ENCODE measurements at regions not wholly inside any gene's neighbourhood (a gene's known extent, or its start where the extent isn't known, plus 50 kb on each side); places are given as distances from the start of the nearest gene placed in this dataset.

GRCh38 chr4:189505380-189505779 is 435.3 kb upstream of the FRG1 start:
- POLR2A ChIA-PET: no interaction called here
- Histone ChIP-seq H3K36me3 (ENCODE audit: control insufficient read depth in 1 of 2, insufficient read depth in 2 of 2, low read length in 2 of 2) (no peaks in the 10 kb centered on the region), H3K4me2 (ENCODE audit: low read length) (no peak overlapping the region), H3K27ac (ENCODE audit: low read depth, low read length) (no peak overlapping the region), H3K4me1 (ENCODE audit: control insufficient read depth in 1 of 2, insufficient read depth in 2 of 2, low read length in 2 of 2) (no peaks in the 10 kb centered on the region), H3K9ac (ENCODE audit: low read length) (no peak overlapping the region), H3K9me3 (ENCODE audit: control insufficient read depth in 1 of 2, insufficient read depth in 1 of 2, low read depth in 1 of 2, low read length in 2 of 2) (no peaks in the 10 kb centered on the region), H3K79me2 (ENCODE audit: insufficient read depth, low read length) (no peaks in the 10 kb centered on the region), H3K9me2 (ENCODE audit: insufficient read depth) (no peaks in the 10 kb centered on the region), H3K4me3 (replicated peaks in 1 of 2; ENCODE audit: low read depth in 1 of 2, low read length in 2 of 2) (no peak overlapping the region), H3K27me3 (ENCODE audit: insufficient read depth, low read length) (no peaks in the 10 kb centered on the region), H4K20me1 (ENCODE audit: insufficient read depth) (no peaks in the 10 kb centered on the region), H2AFZ (ENCODE audit: low read depth, low read length, poor library complexity, severe bottlenecking) (no peak overlapping the region)
- no peak for DNase-seq (ENCODE audit: low read depth, low spot score)
- no TSS peak for BruUV-seq (replicated peaks)
- CTCF ChIA-PET: no interaction called here
- RAD21 ChIA-PET (ENCODE audit: low non-redundant PET in 1 of 2, low total read pairs in 2 of 2, uncharacterized antibody in 2 of 2, unreplicated experiment in 2 of 2): no interaction called here
- no peak for ATAC-seq
- intact Hi-C loops (cut with micrococcal nuclease): no loop called here
- TF ChIP-seq POLR2AphosphoS5 (IDR thresholded peaks at IDR 0.05; ENCODE audit: low read depth, low read length) (no peak), ZNF274 (IDR thresholded peaks at IDR 0.05; ENCODE audit: low read depth, low read length) (no peak), SP1 (IDR thresholded peaks at IDR 0.05; ENCODE audit: low read depth) (no peak), SRF (IDR thresholded peaks at IDR 0.05; ENCODE audit: low read depth) (no peak)

DNA sequence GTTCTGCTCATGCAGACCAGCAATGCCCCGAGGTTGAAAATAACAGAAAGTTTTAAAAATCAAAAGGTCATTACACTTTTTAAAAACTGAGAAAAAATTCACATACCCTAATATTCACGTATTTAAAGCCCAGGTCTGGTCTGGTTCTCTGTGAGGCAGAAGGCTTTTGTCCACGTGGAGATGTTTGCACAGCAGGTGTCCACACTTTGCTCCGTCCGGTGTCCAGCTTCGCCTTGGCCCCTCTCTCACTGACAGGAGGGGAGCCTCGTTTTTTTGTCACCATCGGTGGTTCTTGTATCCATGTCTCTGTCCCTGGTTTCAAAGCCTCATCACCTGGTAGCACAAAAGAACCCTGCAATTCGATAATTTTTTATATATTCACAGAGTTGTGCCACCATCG is 434.6 kb upstream of the FRG1 start:
- no peaks in the 10 kb centered on the region for H3K27me3 ChIP-seq (ENCODE audit: insufficient read depth, low read length)
- H3K9me3 ChIP-seq (ENCODE audit: control insufficient read depth in 1 of 2, insufficient read depth in 1 of 2, low read depth in 1 of 2, low read length in 2 of 2): no peaks in the 10 kb centered on the region
- TF ChIP-seq, protein P1, sequence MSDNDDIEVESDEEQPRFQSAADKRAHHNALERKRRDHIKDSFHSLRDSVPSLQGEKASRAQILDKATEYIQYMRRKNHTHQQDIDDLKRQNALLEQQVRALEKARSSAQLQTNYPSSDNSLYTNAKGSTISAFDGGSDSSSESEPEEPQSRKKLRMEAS (IDR thresholded peaks at IDR 0.05): no peak
- TF ChIP-seq, protein P2, sequence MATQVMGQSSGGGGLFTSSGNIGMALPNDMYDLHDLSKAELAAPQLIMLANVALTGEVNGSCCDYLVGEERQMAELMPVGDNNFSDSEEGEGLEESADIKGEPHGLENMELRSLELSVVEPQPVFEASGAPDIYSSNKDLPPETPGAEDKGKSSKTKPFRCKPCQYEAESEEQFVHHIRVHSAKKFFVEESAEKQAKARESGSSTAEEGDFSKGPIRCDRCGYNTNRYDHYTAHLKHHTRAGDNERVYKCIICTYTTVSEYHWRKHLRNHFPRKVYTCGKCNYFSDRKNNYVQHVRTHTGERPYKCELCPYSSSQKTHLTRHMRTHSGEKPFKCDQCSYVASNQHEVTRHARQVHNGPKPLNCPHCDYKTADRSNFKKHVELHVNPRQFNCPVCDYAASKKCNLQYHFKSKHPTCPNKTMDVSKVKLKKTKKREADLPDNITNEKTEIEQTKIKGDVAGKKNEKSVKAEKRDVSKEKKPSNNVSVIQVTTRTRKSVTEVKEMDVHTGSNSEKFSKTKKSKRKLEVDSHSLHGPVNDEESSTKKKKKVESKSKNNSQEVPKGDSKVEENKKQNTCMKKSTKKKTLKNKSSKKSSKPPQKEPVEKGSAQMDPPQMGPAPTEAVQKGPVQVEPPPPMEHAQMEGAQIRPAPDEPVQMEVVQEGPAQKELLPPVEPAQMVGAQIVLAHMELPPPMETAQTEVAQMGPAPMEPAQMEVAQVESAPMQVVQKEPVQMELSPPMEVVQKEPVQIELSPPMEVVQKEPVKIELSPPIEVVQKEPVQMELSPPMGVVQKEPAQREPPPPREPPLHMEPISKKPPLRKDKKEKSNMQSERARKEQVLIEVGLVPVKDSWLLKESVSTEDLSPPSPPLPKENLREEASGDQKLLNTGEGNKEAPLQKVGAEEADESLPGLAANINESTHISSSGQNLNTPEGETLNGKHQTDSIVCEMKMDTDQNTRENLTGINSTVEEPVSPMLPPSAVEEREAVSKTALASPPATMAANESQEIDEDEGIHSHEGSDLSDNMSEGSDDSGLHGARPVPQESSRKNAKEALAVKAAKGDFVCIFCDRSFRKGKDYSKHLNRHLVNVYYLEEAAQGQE (IDR thresholded peaks at IDR 0.05; ENCODE audit: low read depth): no peak
- TF ChIP-seq SP1 (IDR thresholded peaks at IDR 0.05; ENCODE audit: low read depth) (no peak), POLR2AphosphoS5 (IDR thresholded peaks at IDR 0.05; ENCODE audit: low read depth, low read length) (no peak), CBX3 (IDR thresholded peaks at IDR 0.05; ENCODE audit: low read depth) (no peak), FOSL1 (IDR thresholded peaks at IDR 0.05; ENCODE audit: low read depth) (no peak), TCF7L2 (IDR thresholded peaks at IDR 0.05; ENCODE audit: borderline replicate concordance, extremely low read depth, insufficient read depth, insufficient read length) (no peak)
- TF ChIP-seq, protein P3, sequence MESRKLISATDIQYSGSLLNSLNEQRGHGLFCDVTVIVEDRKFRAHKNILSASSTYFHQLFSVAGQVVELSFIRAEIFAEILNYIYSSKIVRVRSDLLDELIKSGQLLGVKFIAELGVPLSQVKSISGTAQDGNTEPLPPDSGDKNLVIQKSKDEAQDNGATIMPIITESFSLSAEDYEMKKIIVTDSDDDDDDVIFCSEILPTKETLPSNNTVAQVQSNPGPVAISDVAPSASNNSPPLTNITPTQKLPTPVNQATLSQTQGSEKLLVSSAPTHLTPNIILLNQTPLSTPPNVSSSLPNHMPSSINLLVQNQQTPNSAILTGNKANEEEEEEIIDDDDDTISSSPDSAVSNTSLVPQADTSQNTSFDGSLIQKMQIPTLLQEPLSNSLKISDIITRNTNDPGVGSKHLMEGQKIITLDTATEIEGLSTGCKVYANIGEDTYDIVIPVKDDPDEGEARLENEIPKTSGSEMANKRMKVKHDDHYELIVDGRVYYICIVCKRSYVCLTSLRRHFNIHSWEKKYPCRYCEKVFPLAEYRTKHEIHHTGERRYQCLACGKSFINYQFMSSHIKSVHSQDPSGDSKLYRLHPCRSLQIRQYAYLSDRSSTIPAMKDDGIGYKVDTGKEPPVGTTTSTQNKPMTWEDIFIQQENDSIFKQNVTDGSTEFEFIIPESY (IDR thresholded peaks at IDR 0.05; ENCODE audit: extremely low read depth, insufficient replicate concordance, low read length): no peak
- ATAC-seq (no peak), DNase-seq (ENCODE audit: low read depth, low spot score) (no peak)
- no peak overlapping the region for H3K4me3 ChIP-seq (replicated peaks in 1 of 2; ENCODE audit: low read depth in 1 of 2, low read length in 2 of 2)
- H3K4me2 ChIP-seq (ENCODE audit: low read length): no peak overlapping the region
- H3K9me2 ChIP-seq (ENCODE audit: insufficient read depth): no peaks in the 10 kb centered on the region
- no peaks in the 10 kb centered on the region for H3K4me1 ChIP-seq (ENCODE audit: control insufficient read depth in 1 of 2, insufficient read depth in 2 of 2, low read length in 2 of 2)
- ChIA-PET POLR2A (no interaction called here), CTCF (no interaction called here), RAD21 (ENCODE audit: low non-redundant PET in 1 of 2, low total read pairs in 2 of 2, uncharacterized antibody in 2 of 2, unreplicated experiment in 2 of 2) (no interaction called here)
- no peaks in the 10 kb centered on the region for H4K20me1 ChIP-seq (ENCODE audit: insufficient read depth)
- no peaks in the 10 kb centered on the region for H3K36me3 ChIP-seq (ENCODE audit: control insufficient read depth in 1 of 2, insufficient read depth in 2 of 2, low read length in 2 of 2)
- no peak overlapping the region for H2AFZ ChIP-seq (ENCODE audit: low read depth, low read length, poor library complexity, severe bottlenecking)
- H3K9ac ChIP-seq (ENCODE audit: low read length): no peak overlapping the region
- no TSS peak for BruUV-seq (replicated peaks)
- H3K27ac ChIP-seq (ENCODE audit: low read depth, low read length): no peak overlapping the region
- intact Hi-C loops (cut with micrococcal nuclease): no loop called here
- no peaks in the 10 kb centered on the region for H3K79me2 ChIP-seq (ENCODE audit: insufficient read depth, low read length)
